Keratinocyte (primary cell): ENCODE measurements at regions not wholly inside any gene's neighbourhood (a gene's known extent, or its start where the extent isn't known, plus 50 kb on each side); places are given as distances from the start of the nearest gene placed in this dataset.

Source experiments
- DNase-seq: peaks from one replicate; pipeline ENCODE4 v3.0.0-alpha.2; 2011; ENCODE audit warnings: low read depth, missing footprints, low spot score
- FAIRE-seq: peaks from 2 replicates; lab custom pipeline; 2011; peaks lifted over from hg19 to GRCh38; lab: Jason Lieb, UNC
- H2AFZ ChIP-seq: 2 replicates; pipeline ENCODE4 v1.6.0; 2012; ENCODE audit warnings: low read length, control low read depth, inconsistent platforms; ENCODE audit not compliant: control insufficient read depth
- H3K27ac ChIP-seq: 2 replicates; pipeline ENCODE4 v1.5.1; 2011; ENCODE audit warnings: low read length; ENCODE audit not compliant: control insufficient read depth, insufficient read depth
- H3K27me3 ChIP-seq: 3 replicates; pipeline ENCODE4 v1.6.0; 2011; ENCODE audit warnings: low read length; ENCODE audit not compliant: control insufficient read depth, insufficient read depth; ENCODE audit errors: extremely low read depth
- H3K36me3 ChIP-seq, 2 experiments: 2 replicates in 1 of 2; 3 replicates in 1 of 2; pipeline ENCODE4 v1.5.1; 2011; ENCODE audit warnings: low read length in 2 of 2, mild to moderate bottlenecking in 1 of 2; ENCODE audit not compliant: control insufficient read depth in 2 of 2, insufficient read depth in 2 of 2; ENCODE audit errors: extremely low read depth in 1 of 2
- H3K4me1 ChIP-seq: 3 replicates; pipeline ENCODE4 v1.5.1; 2011; ENCODE audit warnings: low read length; ENCODE audit not compliant: control insufficient read depth, insufficient read depth; ENCODE audit errors: extremely low read depth
- H3K4me2 ChIP-seq: 3 replicates; pipeline ENCODE4 v1.6.0; 2011; ENCODE audit warnings: low read depth, low read length; ENCODE audit not compliant: control insufficient read depth, insufficient read depth; ENCODE audit errors: extremely low read depth
- H3K4me3 ChIP-seq, 3 experiments: fragments of 200-600 bp in 1 of 3; sonication (generic) in 1 of 3; 2 replicates in 2 of 3; 3 replicates in 1 of 3; pipeline ENCODE4 v1.5.1; 2011 to 2016; ENCODE audit warnings: low read length in 3 of 3, mild to moderate bottlenecking in 3 of 3, control low read depth in 2 of 3, inconsistent platforms in 1 of 3, low read depth in 1 of 3, mixed read lengths in 1 of 3, mixed run types in 1 of 3, moderate library complexity in 1 of 3; ENCODE audit not compliant: control insufficient read depth in 2 of 3, insufficient read depth in 2 of 3; ENCODE audit errors: extremely low read depth in 1 of 3
- H3K79me2 ChIP-seq: 2 replicates; pipeline ENCODE4 v1.6.0; 2012; ENCODE audit warnings: low read length; ENCODE audit not compliant: control insufficient read depth, insufficient read depth
- H3K9ac ChIP-seq: 3 replicates; pipeline ENCODE4 v1.6.0; 2011; ENCODE audit warnings: low read length; ENCODE audit not compliant: control insufficient read depth, insufficient read depth; ENCODE audit errors: extremely low read depth
- H3K9me1 ChIP-seq: 3 replicates; pipeline ENCODE4 v1.6.0; 2011; ENCODE audit warnings: low read length; ENCODE audit not compliant: control insufficient read depth, insufficient read depth; ENCODE audit errors: extremely low read depth
- H3K9me3 ChIP-seq: 2 replicates; pipeline ENCODE4 v1.5.1; 2012; ENCODE audit warnings: low read depth, low read length; ENCODE audit not compliant: control insufficient read depth
- H4K20me1 ChIP-seq: 3 replicates; pipeline ENCODE4 v1.6.0; 2011; ENCODE audit warnings: low read length; ENCODE audit not compliant: control insufficient read depth, insufficient read depth; ENCODE audit errors: extremely low read depth
- CTCF ChIP-seq, 3 experiments: IDR thresholded peaks in 1 of 3; conservative IDR thresholded peaks in 1 of 3; optimal IDR thresholded peaks in 1 of 3; 2 replicates in 2 of 3; 3 replicates in 1 of 3; pipeline versions ENCODE3 to v1.5.1; 2011; ENCODE audit warnings: low read length in 3 of 3, mild to moderate bottlenecking in 3 of 3, moderate library complexity in 2 of 3, control low read depth in 1 of 3, inconsistent platforms in 1 of 3; ENCODE audit not compliant: insufficient read depth in 2 of 3; ENCODE audit errors: extremely low read depth in 1 of 3
- EZH2 ChIP-seq: IDR thresholded peaks from one replicate; pipeline ENCODE4 v1.6.1; 2012; ENCODE audit warnings: inconsistent platforms, mild to moderate bottlenecking, low read length, moderate library complexity
- dilution Hi-C: fragments of 300-500 bp; cut with MboI; formaldehyde crosslinking; loops from one replicate; pipeline ENCODE4 v1.7.0; 2020; ENCODE audit warnings: low sequenced_read_pairs; ENCODE audit not compliant: extremely low pct_ligation_motif_present

GRCh38 chr1:188877668-188878067 lies 1600.0 kb downstream of the BRINP3 start:
- Histone ChIP-seq H3K79me2 (no peaks in the 10 kb centered on the region), H3K9ac (no peak overlapping the region), H2AFZ (no peak overlapping the region), H3K27me3 (no peaks in the 10 kb centered on the region), H3K4me3 (no peak overlapping the region), H3K27ac (no peak overlapping the region), H3K36me3 (no peaks in the 10 kb centered on the region), H4K20me1 (no peaks in the 10 kb centered on the region), H3K9me3 (no peaks in the 10 kb centered on the region), H3K4me1 (no peaks in the 10 kb centered on the region), H3K9me1 (no peaks in the 10 kb centered on the region), H3K4me2 (no peak overlapping the region)
- TF ChIP-seq CTCF (optimal IDR thresholded peaks at IDR 0.05 in 1 of 3, IDR thresholded peaks at IDR 0.05 in 1 of 3, conservative IDR thresholded peaks at IDR 0.05 in 1 of 3; ENCODE audit: extremely low read depth in 1 of 3, insufficient read depth in 2 of 3, low read length in 3 of 3): no peak
- TF ChIP-seq EZH2: no peak
- no peak for DNase-seq
- dilution Hi-C loops: no loop called here
- FAIRE-seq: no peak

- H3K4me3 ChIP-seq: no peak overlapping the region
- H3K27ac ChIP-seq: no peak overlapping the region
- H4K20me1 ChIP-seq: no peaks in the 10 kb centered on the region
- no peak overlapping the region for H3K4me2 ChIP-seq
- H3K79me2 ChIP-seq: no peaks in the 10 kb centered on the region
- no peaks in the 10 kb centered on the region for H3K36me3 ChIP-seq
- DNase-seq (no peak), FAIRE-seq (no peak)
- H3K4me1 ChIP-seq: no peaks in the 10 kb centered on the region
- H3K27me3 ChIP-seq: no peaks in the 10 kb centered on the region
- no peak overlapping the region for H2AFZ ChIP-seq
- dilution Hi-C loops: no loop called here
- peaks cover 1% of the 10 kb centered on the region for H3K9me3 ChIP-seq
- no peak for TF ChIP-seq CTCF (optimal IDR thresholded peaks at IDR 0.05 in 1 of 3, IDR thresholded peaks at IDR 0.05 in 1 of 3, conservative IDR thresholded peaks at IDR 0.05 in 1 of 3; ENCODE audit: extremely low read depth in 1 of 3, insufficient read depth in 2 of 3, low read length in 3 of 3)
- TF ChIP-seq EZH2: no peak
- no peaks in the 10 kb centered on the region for H3K9me1 ChIP-seq
- no peak overlapping the region for H3K9ac ChIP-seq
Observed at GRCh38 chr1:188888386-188888785, 1589.3 kb downstream of the BRINP3 start.
